Neural progenitor cell (in vitro differentiated cells): ENCODE measurements at regions not wholly inside any gene's neighbourhood (a gene's known extent, or its start where the extent isn't known, plus 50 kb on each side); places are given as distances from the start of the nearest gene placed in this dataset.

Experiments
- CTCF ChIP-seq: fragments of 200-600 bp; sonication (generic); IDR thresholded peaks from 2 replicates; pipeline ENCODE4 v1.5.1; 2017; ENCODE audit warnings: antibody characterized with exemption, mild to moderate bottlenecking
- EZH2 ChIP-seq: fragments of 200-600 bp; sonication (generic); IDR thresholded peaks from 2 replicates; pipeline ENCODE4 v1.6.1; 2017; ENCODE audit warnings: antibody characterized with exemption, mild to moderate bottlenecking, moderate library complexity
- EZH2phosphoT487 ChIP-seq: fragments of 200-600 bp; sonication (generic); IDR thresholded peaks from 2 replicates; pipeline ENCODE4 v1.6.1; 2017; ENCODE audit warnings: antibody characterized with exemption

- TF ChIP-seq CTCF (no peak), EZH2phosphoT487 (no peak), EZH2 (no peak)
Observed at GRCh38 chr1:37267111-37267835, 207.1 kb upstream of the ZC3H12A start.
